ENCODE measurements at regions not wholly inside any gene's neighbourhood (a gene's known extent, or its start where the extent isn't known, plus 50 kb on each side); places are given as distances from the start of the nearest gene placed in this dataset.

DNA sequence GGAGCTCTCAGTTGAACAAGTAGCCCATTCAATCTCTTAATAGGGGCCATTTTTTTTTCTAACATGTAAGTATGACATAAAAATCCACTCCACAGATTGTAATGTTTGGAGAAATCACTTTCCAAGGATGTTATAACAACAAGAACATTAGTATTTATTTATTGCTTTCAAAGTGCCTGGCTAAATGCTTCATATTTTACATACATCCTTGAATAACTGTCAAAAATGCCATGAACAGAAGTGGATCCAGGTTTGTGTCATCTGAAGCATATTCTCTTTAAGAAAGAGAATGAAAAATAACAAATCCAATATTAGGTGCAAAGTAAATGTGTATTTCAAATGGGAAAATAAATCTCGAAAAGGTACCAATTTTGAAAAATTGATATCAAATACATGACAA lies 344.0 kb upstream of the FAT3 start:
- TF ChIP-seq CTCF (IDR thresholded peaks at IDR 0.05) (no peak), POLR2AphosphoS5 (IDR thresholded peaks at IDR 0.05; ENCODE audit: low read depth, low read length) (no peak), SIN3A (IDR thresholded peaks at IDR 0.05; ENCODE audit: borderline replicate concordance, insufficient read depth, low read depth, low read length) (no peak)
- TF ChIP-seq, protein P1, sequence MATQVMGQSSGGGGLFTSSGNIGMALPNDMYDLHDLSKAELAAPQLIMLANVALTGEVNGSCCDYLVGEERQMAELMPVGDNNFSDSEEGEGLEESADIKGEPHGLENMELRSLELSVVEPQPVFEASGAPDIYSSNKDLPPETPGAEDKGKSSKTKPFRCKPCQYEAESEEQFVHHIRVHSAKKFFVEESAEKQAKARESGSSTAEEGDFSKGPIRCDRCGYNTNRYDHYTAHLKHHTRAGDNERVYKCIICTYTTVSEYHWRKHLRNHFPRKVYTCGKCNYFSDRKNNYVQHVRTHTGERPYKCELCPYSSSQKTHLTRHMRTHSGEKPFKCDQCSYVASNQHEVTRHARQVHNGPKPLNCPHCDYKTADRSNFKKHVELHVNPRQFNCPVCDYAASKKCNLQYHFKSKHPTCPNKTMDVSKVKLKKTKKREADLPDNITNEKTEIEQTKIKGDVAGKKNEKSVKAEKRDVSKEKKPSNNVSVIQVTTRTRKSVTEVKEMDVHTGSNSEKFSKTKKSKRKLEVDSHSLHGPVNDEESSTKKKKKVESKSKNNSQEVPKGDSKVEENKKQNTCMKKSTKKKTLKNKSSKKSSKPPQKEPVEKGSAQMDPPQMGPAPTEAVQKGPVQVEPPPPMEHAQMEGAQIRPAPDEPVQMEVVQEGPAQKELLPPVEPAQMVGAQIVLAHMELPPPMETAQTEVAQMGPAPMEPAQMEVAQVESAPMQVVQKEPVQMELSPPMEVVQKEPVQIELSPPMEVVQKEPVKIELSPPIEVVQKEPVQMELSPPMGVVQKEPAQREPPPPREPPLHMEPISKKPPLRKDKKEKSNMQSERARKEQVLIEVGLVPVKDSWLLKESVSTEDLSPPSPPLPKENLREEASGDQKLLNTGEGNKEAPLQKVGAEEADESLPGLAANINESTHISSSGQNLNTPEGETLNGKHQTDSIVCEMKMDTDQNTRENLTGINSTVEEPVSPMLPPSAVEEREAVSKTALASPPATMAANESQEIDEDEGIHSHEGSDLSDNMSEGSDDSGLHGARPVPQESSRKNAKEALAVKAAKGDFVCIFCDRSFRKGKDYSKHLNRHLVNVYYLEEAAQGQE (IDR thresholded peaks at IDR 0.05; ENCODE audit: insufficient read depth in 1 of 2, low read depth in 2 of 2, low read length in 1 of 2), result no peak
